DOHH2 (cell line): ENCODE measurements at regions not wholly inside any gene's neighbourhood (a gene's known extent, or its start where the extent isn't known, plus 50 kb on each side); places are given as distances from the start of the nearest gene placed in this dataset.

Experiments
- EZH2phosphoT487 ChIP-seq: fragments of 200-600 bp; sonication (generic); IDR thresholded peaks from 2 replicates; pipeline ENCODE4 v1.6.1; 2017; ENCODE audit warnings: borderline replicate concordance, mild to moderate bottlenecking, antibody characterized with exemption, low read length, moderate library complexity, mixed read lengths
- TF ChIP-seq, protein P1 (sequence below): fragments of 200-600 bp; sonication (generic); IDR thresholded peaks from one replicate; pipeline ENCODE4 v1.5.1; 2014; ENCODE audit warnings: antibody characterized with exemption, mild to moderate bottlenecking, low read depth, low read length; ENCODE audit not compliant: poor library complexity, severe bottlenecking

DNA sequence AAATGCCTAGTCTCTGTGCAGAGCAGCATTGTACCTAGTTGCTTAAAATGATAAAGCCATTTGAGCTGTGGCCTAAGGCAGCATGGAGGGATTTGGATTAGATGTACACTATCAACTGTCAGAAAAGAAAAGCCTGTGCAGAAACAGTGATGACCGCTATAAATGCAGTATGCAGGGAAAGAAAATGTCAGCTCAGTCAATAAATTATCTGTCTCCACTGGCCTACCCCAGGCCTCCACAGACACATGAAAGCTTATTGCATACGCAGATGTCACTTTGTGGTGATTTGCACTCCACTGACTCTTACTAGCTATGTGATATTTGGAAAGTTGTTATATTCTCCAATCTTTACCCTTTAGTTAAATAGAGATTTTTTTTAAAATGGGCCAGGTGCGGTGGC is 221.9 kb upstream of the OPRM1 start:
- TF ChIP-seq, protein P1, sequence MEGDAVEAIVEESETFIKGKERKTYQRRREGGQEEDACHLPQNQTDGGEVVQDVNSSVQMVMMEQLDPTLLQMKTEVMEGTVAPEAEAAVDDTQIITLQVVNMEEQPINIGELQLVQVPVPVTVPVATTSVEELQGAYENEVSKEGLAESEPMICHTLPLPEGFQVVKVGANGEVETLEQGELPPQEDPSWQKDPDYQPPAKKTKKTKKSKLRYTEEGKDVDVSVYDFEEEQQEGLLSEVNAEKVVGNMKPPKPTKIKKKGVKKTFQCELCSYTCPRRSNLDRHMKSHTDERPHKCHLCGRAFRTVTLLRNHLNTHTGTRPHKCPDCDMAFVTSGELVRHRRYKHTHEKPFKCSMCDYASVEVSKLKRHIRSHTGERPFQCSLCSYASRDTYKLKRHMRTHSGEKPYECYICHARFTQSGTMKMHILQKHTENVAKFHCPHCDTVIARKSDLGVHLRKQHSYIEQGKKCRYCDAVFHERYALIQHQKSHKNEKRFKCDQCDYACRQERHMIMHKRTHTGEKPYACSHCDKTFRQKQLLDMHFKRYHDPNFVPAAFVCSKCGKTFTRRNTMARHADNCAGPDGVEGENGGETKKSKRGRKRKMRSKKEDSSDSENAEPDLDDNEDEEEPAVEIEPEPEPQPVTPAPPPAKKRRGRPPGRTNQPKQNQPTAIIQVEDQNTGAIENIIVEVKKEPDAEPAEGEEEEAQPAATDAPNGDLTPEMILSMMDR: no peak
- TF ChIP-seq EZH2phosphoT487: no peak
